ENCODE measurements at regions not wholly inside any gene's neighbourhood (a gene's known extent, or its start where the extent isn't known, plus 50 kb on each side); places are given as distances from the start of the nearest gene placed in this dataset.

- Histone ChIP-seq H3K4me3 (ENCODE audit: low read length) (no peak overlapping the region), H3K79me2 (ENCODE audit: control insufficient read depth, low read length) (no peaks in the 10 kb centered on the region), H3K27ac (ENCODE audit: low read depth, low read length) (no peak overlapping the region), H3K9me2 (replicated peaks; ENCODE audit: control insufficient read depth, low read length) (no peaks in the 10 kb centered on the region), H3K4me2 (ENCODE audit: low read length) (no peak overlapping the region), H3K4me1 (ENCODE audit: control insufficient read depth, low read length) (no peaks in the 10 kb centered on the region), H3F3A (ENCODE audit: control insufficient read depth, insufficient read depth) (no peaks in the 10 kb centered on the region), H3K36me3 (ENCODE audit: control insufficient read depth, low read length) (no peaks in the 10 kb centered on the region), H3K9me3 (ENCODE audit: control insufficient read depth, insufficient read depth, low read length) (no peaks in the 10 kb centered on the region), H4K20me1 (ENCODE audit: control insufficient read depth, insufficient read depth, low read depth, low read length) (no peaks in the 10 kb centered on the region), H3K27me3 (ENCODE audit: control insufficient read depth, low read length) (no peaks in the 10 kb centered on the region)
- no peak for TF ChIP-seq EZH2phosphoT487 (IDR thresholded peaks at IDR 0.05; ENCODE audit: borderline replicate concordance, low read length)
- TF ChIP-seq CTCF (IDR thresholded peaks at IDR 0.05; ENCODE audit: low read depth, low read length, poor library complexity, severe bottlenecking) = no peak
Measured at GRCh38 chr3:144553301-144553700, 581.7 kb downstream of the DIPK2A start.

- H3K4me2 ChIP-seq (ENCODE audit: low read length) = no peak overlapping the region
- H3K36me3 ChIP-seq (ENCODE audit: control insufficient read depth, low read length) = no peaks in the 10 kb centered on the region
- no peaks in the 10 kb centered on the region for H3K9me3 ChIP-seq (ENCODE audit: control insufficient read depth, insufficient read depth, low read length)
- no peaks in the 10 kb centered on the region for H3K4me1 ChIP-seq (ENCODE audit: control insufficient read depth, low read length)
- no peaks in the 10 kb centered on the region for H3K9me2 ChIP-seq (replicated peaks; ENCODE audit: control insufficient read depth, low read length)
- H3K4me3 ChIP-seq (ENCODE audit: low read length) = no peak overlapping the region
- no peaks in the 10 kb centered on the region for H3K27me3 ChIP-seq (ENCODE audit: control insufficient read depth, low read length)
- H3K27ac ChIP-seq (ENCODE audit: low read depth, low read length) = no peak overlapping the region
- TF ChIP-seq CTCF (IDR thresholded peaks at IDR 0.05; ENCODE audit: low read depth, low read length, poor library complexity, severe bottlenecking) (no peak), EZH2phosphoT487 (IDR thresholded peaks at IDR 0.05; ENCODE audit: borderline replicate concordance, low read length) (no peak)
- no peaks in the 10 kb centered on the region for H3F3A ChIP-seq (ENCODE audit: control insufficient read depth, insufficient read depth)
- no peaks in the 10 kb centered on the region for H3K79me2 ChIP-seq (ENCODE audit: control insufficient read depth, low read length)
- no peaks in the 10 kb centered on the region for H4K20me1 ChIP-seq (ENCODE audit: control insufficient read depth, insufficient read depth, low read depth, low read length)
Measured at GRCh38 chr3:144554889-144555288, 583.3 kb downstream of the DIPK2A start.

GRCh38 chr3:144556392-144556791 is 584.8 kb downstream of the DIPK2A start:
- H3K27me3 ChIP-seq (ENCODE audit: control insufficient read depth, low read length) = no peaks in the 10 kb centered on the region
- no peak overlapping the region for H3K4me2 ChIP-seq (ENCODE audit: low read length)
- no peaks in the 10 kb centered on the region for H3F3A ChIP-seq (ENCODE audit: control insufficient read depth, insufficient read depth)
- no peaks in the 10 kb centered on the region for H3K9me2 ChIP-seq (replicated peaks; ENCODE audit: control insufficient read depth, low read length)
- no peaks in the 10 kb centered on the region for H3K9me3 ChIP-seq (ENCODE audit: control insufficient read depth, insufficient read depth, low read length)
- no peaks in the 10 kb centered on the region for H3K79me2 ChIP-seq (ENCODE audit: control insufficient read depth, low read length)
- no peak overlapping the region for H3K27ac ChIP-seq (ENCODE audit: low read depth, low read length)
- no peak overlapping the region for H3K4me3 ChIP-seq (ENCODE audit: low read length)
- H4K20me1 ChIP-seq (ENCODE audit: control insufficient read depth, insufficient read depth, low read depth, low read length) = no peaks in the 10 kb centered on the region
- no peaks in the 10 kb centered on the region for H3K4me1 ChIP-seq (ENCODE audit: control insufficient read depth, low read length)
- no peak for TF ChIP-seq EZH2phosphoT487 (IDR thresholded peaks at IDR 0.05; ENCODE audit: borderline replicate concordance, low read length)
- no peak for TF ChIP-seq CTCF (IDR thresholded peaks at IDR 0.05; ENCODE audit: low read depth, low read length, poor library complexity, severe bottlenecking)
- H3K36me3 ChIP-seq (ENCODE audit: control insufficient read depth, low read length) = no peaks in the 10 kb centered on the region

- Histone ChIP-seq H3K9me3 (ENCODE audit: control insufficient read depth, insufficient read depth, low read length) (no peaks in the 10 kb centered on the region), H3K36me3 (ENCODE audit: control insufficient read depth, low read length) (no peaks in the 10 kb centered on the region), H3K27me3 (ENCODE audit: control insufficient read depth, low read length) (no peaks in the 10 kb centered on the region), H3K9me2 (replicated peaks; ENCODE audit: control insufficient read depth, low read length) (no peaks in the 10 kb centered on the region), H3K4me1 (ENCODE audit: control insufficient read depth, low read length) (no peaks in the 10 kb centered on the region), H3K27ac (ENCODE audit: low read depth, low read length) (no peak overlapping the region), H3K79me2 (ENCODE audit: control insufficient read depth, low read length) (no peaks in the 10 kb centered on the region), H3F3A (ENCODE audit: control insufficient read depth, insufficient read depth) (no peaks in the 10 kb centered on the region), H4K20me1 (ENCODE audit: control insufficient read depth, insufficient read depth, low read depth, low read length) (no peaks in the 10 kb centered on the region), H3K4me3 (ENCODE audit: low read length) (no peak overlapping the region), H3K4me2 (ENCODE audit: low read length) (no peak overlapping the region)
- TF ChIP-seq CTCF (IDR thresholded peaks at IDR 0.05; ENCODE audit: low read depth, low read length, poor library complexity, severe bottlenecking) = no peak
- TF ChIP-seq EZH2phosphoT487 (IDR thresholded peaks at IDR 0.05; ENCODE audit: borderline replicate concordance, low read length) = no peak
Measured at GRCh38 chr3:144557515-144557914, 585.9 kb downstream of the DIPK2A start.

All from DOHH2 (cell line).